ENCODE measurements at regions not wholly inside any gene's neighbourhood (a gene's known extent, or its start where the extent isn't known, plus 50 kb on each side); places are given as distances from the start of the nearest gene placed in this dataset.
A peak's percentile ranks its signal among the peaks of the same experiment; 100 is the strongest.

DNA sequence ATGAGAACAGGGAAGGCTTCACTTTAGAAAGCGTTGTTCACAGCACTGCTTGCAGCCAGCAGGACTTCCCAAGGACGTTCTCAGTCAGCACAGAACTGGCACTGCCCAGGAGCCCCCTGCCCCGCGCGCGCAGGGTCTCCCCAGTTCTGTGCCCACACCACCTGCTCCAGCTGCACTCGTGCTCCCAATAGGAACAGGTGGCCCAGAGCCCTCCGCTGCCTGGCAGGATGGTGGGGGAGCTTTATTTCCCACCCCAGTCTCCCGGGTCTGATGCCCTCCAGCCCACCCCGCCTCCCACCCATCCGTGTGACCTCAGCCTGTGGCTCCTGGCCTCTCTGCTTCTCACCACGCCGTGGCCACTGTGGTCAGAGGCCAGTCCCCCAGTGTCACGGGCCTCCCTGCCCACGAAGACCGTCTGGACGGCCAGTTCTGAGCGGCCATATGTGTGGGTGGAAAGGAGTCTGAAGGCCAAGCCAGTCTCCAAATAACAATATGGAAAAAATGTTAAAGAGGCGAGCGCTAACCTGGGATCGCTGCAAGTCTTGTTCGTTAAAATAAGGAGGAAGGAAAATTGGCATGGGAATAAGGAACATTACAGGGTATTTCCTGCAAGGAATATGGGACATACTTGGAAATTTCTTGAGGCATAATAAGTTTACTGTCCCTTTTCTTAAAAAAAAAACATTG is 54.6 kb upstream of the PCSK6 start:
- no peak overlapping the region for H3K27ac ChIP-seq
- H3K36me3 ChIP-seq: no peaks in the 10 kb centered on the region
- H3K4me1 ChIP-seq: peaks cover 0 to 14% (median 0%) of the 10 kb centered on the region in 10 experiments; a peak in 6 of 20 replicates
- no peak overlapping the region for H3K4me3 ChIP-seq
- H3K9ac ChIP-seq: no peak overlapping the region
- no peaks in the 10 kb centered on the region for H3K27me3 ChIP-seq
- H3K4me2 ChIP-seq: no peak overlapping the region
- H4K20me1 ChIP-seq: no peaks in the 10 kb centered on the region
- H3K9me3 ChIP-seq (replicated peaks in 1 of 11): no peaks in the 10 kb centered on the region
- TF ChIP-seq Cebpa-rat (IDR thresholded peaks at IDR 0.05): no peak

DNA sequence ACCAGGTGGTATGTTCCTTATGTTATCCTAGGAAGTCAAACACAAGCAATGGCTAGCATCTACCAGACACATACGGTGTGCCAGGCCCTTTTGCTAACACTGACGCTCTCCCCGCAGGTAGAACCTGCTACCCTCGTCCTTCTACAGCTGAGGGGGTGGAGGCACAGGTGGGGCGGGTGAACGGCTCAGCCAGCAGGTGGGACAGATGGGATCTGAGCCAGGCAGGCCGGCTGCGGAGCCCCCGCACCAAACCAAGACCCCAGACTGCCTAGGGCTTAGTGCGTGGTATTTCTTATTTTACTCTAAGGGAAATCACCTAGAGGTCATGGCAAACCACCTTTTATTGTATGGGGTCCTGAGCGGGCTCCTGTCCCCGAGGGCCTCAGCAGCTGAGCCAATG is 53.9 kb upstream of the PCSK6 start:
- H3K4me2 ChIP-seq: no peak overlapping the region
- H3K9me3 ChIP-seq (replicated peaks in 1 of 11): no peaks in the 10 kb centered on the region
- H3K36me3 ChIP-seq: no peaks in the 10 kb centered on the region
- TF ChIP-seq Cebpa-rat (IDR thresholded peaks at IDR 0.05): no peak
- no peaks in the 10 kb centered on the region for H3K27me3 ChIP-seq
- peaks cover under 1 to 18% (median 3%) of the 10 kb centered on the region in 10 experiments; a peak in 16 of 20 replicates for H3K4me1 ChIP-seq
- no peak overlapping the region for H3K4me3 ChIP-seq
- no peaks in the 10 kb centered on the region for H4K20me1 ChIP-seq
- H3K27ac ChIP-seq: no peak overlapping the region
- no peak overlapping the region for H3K9ac ChIP-seq

DNA sequence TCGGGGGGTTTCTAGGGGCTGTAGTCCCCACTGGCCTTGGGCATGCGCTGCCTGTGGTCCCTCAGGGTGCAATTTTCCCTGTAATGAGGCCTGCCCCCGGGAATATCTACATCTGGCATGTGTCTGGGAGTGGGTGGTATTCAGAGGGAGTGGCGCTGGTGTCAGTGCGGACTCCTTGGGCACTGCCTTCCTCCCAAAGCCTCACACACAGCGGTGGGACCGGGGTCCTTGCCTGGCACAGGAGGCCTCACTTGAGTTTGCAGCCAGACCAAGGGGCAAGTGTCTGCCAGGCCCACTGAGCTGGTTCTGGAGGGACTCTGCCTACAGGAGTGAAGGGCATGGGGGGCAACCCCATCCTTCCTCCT is 53.5 kb upstream of the PCSK6 start:
- no peaks in the 10 kb centered on the region for H3K27me3 ChIP-seq
- no peak overlapping the region for H3K9ac ChIP-seq
- TF ChIP-seq Cebpa-rat (IDR thresholded peaks at IDR 0.05): no peak
- no peak overlapping the region for H3K27ac ChIP-seq
- H4K20me1 ChIP-seq: no peaks in the 10 kb centered on the region
- H3K4me1 ChIP-seq: peaks cover 5 to 22% (median 8%) of the 10 kb centered on the region in 10 experiments
- H3K4me2 ChIP-seq: no peak overlapping the region
- H3K36me3 ChIP-seq: no peaks in the 10 kb centered on the region
- no peak overlapping the region for H3K4me3 ChIP-seq
- H3K9me3 ChIP-seq (replicated peaks in 1 of 11): no peaks in the 10 kb centered on the region

DNA sequence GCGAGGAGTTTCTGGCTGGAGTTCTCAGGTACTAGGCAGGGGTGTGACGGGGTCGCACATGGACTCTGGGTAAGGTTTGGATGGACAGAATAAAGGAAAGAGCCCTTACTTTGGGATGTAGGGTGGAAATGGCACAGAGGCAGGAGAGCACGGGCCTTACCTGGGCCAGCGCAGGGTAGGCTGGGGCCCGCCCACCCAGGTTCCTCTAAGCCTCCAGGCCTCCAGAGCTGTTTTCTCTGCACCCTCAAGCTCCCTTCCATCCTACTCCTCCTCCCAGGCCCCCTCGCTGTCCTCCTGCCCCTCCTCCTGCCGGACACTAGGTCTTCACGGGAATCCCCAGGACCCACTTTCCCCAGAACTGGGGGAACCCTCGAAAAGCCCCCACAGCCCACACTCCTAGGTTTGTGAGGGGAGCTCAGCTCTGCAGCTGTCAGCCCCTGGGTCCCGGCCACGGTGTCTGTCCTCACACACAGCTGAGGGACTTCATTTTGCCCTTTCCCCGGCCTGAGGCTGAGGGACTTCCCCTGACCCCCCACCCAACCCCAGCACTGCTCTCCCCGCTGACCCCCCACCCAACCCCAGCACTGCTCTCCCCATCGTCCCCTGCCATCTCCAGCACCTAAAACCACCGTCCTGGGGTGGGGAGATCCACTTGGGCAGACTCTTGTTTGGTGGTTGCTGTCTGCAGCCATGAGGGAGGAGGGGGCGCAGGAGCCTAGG is 53.0 kb upstream of the PCSK6 start:
- Histone ChIP-seq H3K27me3 (no peaks in the 10 kb centered on the region), H4K20me1 (no peaks in the 10 kb centered on the region), H3K9me3 (replicated peaks in 1 of 11) (no peaks in the 10 kb centered on the region), H3K4me3 (no peak overlapping the region), H3K4me2 (no peak overlapping the region), H3K36me3 (no peaks in the 10 kb centered on the region), H3K9ac (no peak overlapping the region), H3K27ac (no peak overlapping the region), H3K4me1 (peaks cover 10 to 27% (median 13%) of the 10 kb centered on the region in 10 experiments)
- no peak for TF ChIP-seq Cebpa-rat (IDR thresholded peaks at IDR 0.05)

DNA sequence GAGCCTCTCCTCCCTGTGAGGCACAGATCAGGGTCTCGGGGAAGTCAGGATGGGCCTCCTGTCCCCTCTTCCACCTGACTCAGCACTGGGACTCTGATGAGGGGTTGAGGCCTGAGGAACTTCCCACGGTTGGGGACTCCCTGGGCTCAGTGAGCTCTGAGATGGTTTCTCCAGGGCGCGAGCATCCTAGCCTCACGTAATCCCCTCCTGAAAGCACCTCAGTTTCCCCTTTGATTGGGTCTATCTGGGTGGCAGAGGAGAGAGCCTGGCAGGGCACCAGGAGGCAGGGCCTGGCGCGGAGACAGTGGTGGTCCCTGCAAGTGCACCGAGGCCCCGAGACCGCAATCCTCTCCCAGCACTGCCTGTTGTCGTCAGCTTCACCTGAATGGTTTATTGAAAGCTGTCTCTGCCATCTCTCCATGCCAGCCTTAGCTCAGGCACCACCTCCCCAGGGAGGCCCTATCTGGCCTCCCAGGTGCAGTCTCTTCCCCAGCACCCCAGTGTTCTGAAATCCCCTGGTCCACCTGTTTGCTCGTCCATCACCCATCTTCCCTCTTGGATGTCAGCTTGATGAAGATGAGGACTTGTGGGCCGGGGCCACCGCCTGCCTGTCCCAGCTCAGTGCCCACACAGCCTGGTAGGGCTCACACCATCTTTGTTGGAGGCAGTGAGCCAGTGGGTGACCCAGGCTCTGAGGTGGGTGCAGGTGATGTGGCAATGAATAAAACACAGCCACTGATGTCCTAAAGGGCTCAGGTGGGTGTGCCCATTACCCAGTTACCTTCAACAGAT is 52.2 kb upstream of the PCSK6 start:
- H3K9me3 ChIP-seq (replicated peaks in 1 of 11): no peaks in the 10 kb centered on the region
- peaks cover 18 to 35% (median 21%) of the 10 kb centered on the region in 10 experiments for H3K4me1 ChIP-seq
- no peak overlapping the region for H3K27ac ChIP-seq
- H3K4me3 ChIP-seq: no peak overlapping the region
- H3K27me3 ChIP-seq: no peaks in the 10 kb centered on the region
- no peaks in the 10 kb centered on the region for H4K20me1 ChIP-seq
- TF ChIP-seq Cebpa-rat (IDR thresholded peaks at IDR 0.05): no peak
- H3K36me3 ChIP-seq: no peaks in the 10 kb centered on the region
- peak overlapping the region in 1 of 11 experiments; percentile 12; a peak in 1 of 22 replicates for H3K4me2 ChIP-seq
- H3K9ac ChIP-seq: no peak overlapping the region

DNA sequence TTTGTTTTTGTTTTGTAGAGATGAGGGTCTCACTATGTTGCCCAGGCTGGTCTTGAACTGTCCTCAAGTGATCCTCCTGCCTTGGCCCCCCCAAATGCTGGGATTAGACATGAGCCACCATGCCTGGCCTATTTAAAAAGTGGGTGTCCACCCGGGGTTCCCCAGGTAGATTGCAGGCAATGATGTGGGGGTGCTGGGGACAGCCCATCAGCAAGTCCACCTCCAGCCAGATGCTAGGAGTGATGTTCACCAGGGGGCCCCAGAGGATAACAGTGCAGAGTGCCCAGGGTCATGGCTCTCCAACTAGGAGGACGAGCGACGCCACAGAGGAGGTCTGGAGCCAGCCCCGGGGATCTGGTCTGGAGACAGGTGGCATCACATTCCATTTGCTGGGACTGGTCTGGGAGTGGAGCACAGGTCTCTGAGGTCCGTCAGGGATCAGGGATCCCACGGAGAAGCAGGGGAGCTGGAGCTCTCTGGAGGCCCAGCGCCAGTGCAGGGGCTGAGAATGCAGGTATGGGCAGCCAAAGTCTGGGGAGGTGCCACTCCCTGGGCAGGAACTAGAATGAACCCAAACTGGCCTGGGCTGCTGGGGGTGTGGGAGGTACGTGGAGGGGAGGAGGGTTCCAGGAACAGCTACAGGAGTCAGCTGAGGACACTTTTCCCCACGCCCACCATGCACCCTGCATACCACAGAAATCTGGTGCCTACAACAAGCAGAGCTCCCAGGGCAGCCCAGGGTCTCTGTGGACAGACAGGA is 51.2 kb upstream of the PCSK6 start:
- H3K9me3 ChIP-seq (replicated peaks in 1 of 11): no peaks in the 10 kb centered on the region
- no peak overlapping the region for H3K27ac ChIP-seq
- H3K36me3 ChIP-seq: no peaks in the 10 kb centered on the region
- H3K9ac ChIP-seq: no peak overlapping the region
- no peak for TF ChIP-seq Cebpa-rat (IDR thresholded peaks at IDR 0.05)
- H3K4me3 ChIP-seq: no peak overlapping the region
- no peaks in the 10 kb centered on the region for H3K27me3 ChIP-seq
- no peaks in the 10 kb centered on the region for H4K20me1 ChIP-seq
- peaks cover 25 to 41% (median 27%) of the 10 kb centered on the region in 10 experiments for H3K4me1 ChIP-seq
- H3K4me2 ChIP-seq: no peak overlapping the region

DNA sequence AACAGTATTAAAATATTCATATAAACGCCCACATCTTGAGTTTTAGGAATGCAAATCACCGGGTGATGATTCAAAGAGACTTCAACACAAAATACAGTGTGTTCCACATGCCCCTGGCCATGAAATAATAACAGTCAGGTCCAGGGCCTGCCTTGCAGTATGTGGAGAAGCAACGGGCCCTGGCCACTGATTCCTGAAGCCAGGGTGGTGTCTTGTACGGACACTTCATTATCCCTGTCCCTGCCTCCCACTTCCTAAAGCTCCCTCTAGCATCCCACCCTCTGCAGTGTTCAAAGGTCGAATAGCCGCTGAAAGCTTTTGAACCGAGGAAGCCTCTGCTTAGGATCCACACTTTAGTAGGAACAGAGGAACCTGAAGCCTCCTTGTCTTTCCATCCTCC is 50.4 kb upstream of the PCSK6 start:
- Histone ChIP-seq H4K20me1 (no peaks in the 10 kb centered on the region), H3K4me1 (peaks cover 25 to 41% (median 27%) of the 10 kb centered on the region in 10 experiments), H3K4me2 (no peak overlapping the region), H3K27ac (no peak overlapping the region), H3K9me3 (replicated peaks in 1 of 11) (no peaks in the 10 kb centered on the region), H3K36me3 (no peaks in the 10 kb centered on the region), H3K9ac (no peak overlapping the region), H3K4me3 (no peak overlapping the region), H3K27me3 (no peaks in the 10 kb centered on the region)
- TF ChIP-seq Cebpa-rat (IDR thresholded peaks at IDR 0.05): no peak

DNA sequence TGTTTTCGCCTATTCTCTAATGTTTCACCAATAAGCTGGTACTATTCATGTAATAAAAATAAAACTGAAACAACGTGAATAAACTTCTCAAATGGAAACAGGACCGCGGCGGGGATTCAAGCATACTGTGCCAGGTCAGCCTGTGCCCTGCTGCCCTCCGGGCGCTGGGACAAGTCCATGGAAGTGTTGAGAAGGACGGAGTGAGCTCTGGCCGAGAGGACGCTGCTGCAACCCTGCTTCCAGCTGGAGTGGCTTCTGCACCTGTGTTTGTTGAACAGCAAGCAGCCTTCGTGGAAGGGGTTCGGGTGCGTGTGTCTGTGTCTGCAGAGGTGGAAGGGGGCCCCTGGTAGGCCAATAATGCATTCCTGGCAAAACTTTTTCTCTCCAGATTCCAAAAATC is 50.0 kb upstream of the PCSK6 start:
- no peak overlapping the region for H3K27ac ChIP-seq
- H4K20me1 ChIP-seq: no peaks in the 10 kb centered on the region
- H3K4me3 ChIP-seq: no peak overlapping the region
- H3K27me3 ChIP-seq: no peaks in the 10 kb centered on the region
- H3K4me1 ChIP-seq: peaks cover 25 to 41% (median 27%) of the 10 kb centered on the region in 10 experiments
- H3K4me2 ChIP-seq: no peak overlapping the region
- no peaks in the 10 kb centered on the region for H3K9me3 ChIP-seq (replicated peaks in 1 of 11)
- no peak for TF ChIP-seq Cebpa-rat (IDR thresholded peaks at IDR 0.05)
- no peaks in the 10 kb centered on the region for H3K36me3 ChIP-seq
- no peak overlapping the region for H3K9ac ChIP-seq

Data from BLaER1 treated with 17β-estradiol and CSF1 and Interleukin-3, amounts not matched to agents 10 nM and 100 nM (cell line).